ENCODE measurements at regions not wholly inside any gene's neighbourhood (a gene's known extent, or its start where the extent isn't known, plus 50 kb on each side); places are given as distances from the start of the nearest gene placed in this dataset.

- TF ChIP-seq CTCF (conservative IDR thresholded peaks at IDR 0.05; ENCODE audit: low read length): no peak
- TF ChIP-seq EZH2phosphoT487 (IDR thresholded peaks at IDR 0.05; ENCODE audit: borderline replicate concordance, low read depth, low read length): no peak
- Histone ChIP-seq H3K9me2 (ENCODE audit: insufficient read depth, low read length) (no peaks in the 10 kb centered on the region), H2AFZ (ENCODE audit: low read length) (no peak overlapping the region), H3K9me3 (ENCODE audit: low read length) (no peaks in the 10 kb centered on the region), H3K27ac (ENCODE audit: low read depth, low read length, poor library complexity, severe bottlenecking) (no peak overlapping the region), H3K4me1 (ENCODE audit: insufficient read depth, low read length, poor library complexity, severe bottlenecking) (no peaks in the 10 kb centered on the region), H3K4me2 (ENCODE audit: low read length) (no peak overlapping the region), H3K36me3 (ENCODE audit: insufficient read depth, low read length) (no peaks in the 10 kb centered on the region), H4K20me1 (ENCODE audit: insufficient read depth, low read length) (no peaks in the 10 kb centered on the region), H3K4me3 (ENCODE audit: low read depth, low read length, poor library complexity, severe bottlenecking) (no peak overlapping the region), H3K79me2 (ENCODE audit: insufficient read depth, low read depth, low read length) (no peaks in the 10 kb centered on the region)
- POLR2A ChIA-PET: no interaction called here
- no peak for DNase-seq (ENCODE audit: low spot score)
- BruUV-seq (replicated peaks): no TSS peak
- intact Hi-C loops (cut with micrococcal nuclease; ENCODE audit: unreplicated experiment): no loop called here
- CTCF ChIA-PET (ENCODE audit: unreplicated experiment): no interaction called here
Measured at GRCh38 chr10:78281627-78282026, 248.0 kb downstream of the RPS24 start.

- CTCF ChIA-PET (ENCODE audit: unreplicated experiment): no interaction called here
- POLR2A ChIA-PET: no interaction called here
- Histone ChIP-seq H4K20me1 (ENCODE audit: insufficient read depth, low read length) (no peaks in the 10 kb centered on the region), H3K4me3 (ENCODE audit: low read depth, low read length, poor library complexity, severe bottlenecking) (no peak overlapping the region), H3K27ac (ENCODE audit: low read depth, low read length, poor library complexity, severe bottlenecking) (no peak overlapping the region), H3K4me1 (ENCODE audit: insufficient read depth, low read length, poor library complexity, severe bottlenecking) (no peaks in the 10 kb centered on the region), H3K79me2 (ENCODE audit: insufficient read depth, low read depth, low read length) (no peaks in the 10 kb centered on the region), H2AFZ (ENCODE audit: low read length) (no peak overlapping the region), H3K9me2 (ENCODE audit: insufficient read depth, low read length) (no peaks in the 10 kb centered on the region), H3K9me3 (ENCODE audit: low read length) (no peaks in the 10 kb centered on the region), H3K4me2 (ENCODE audit: low read length) (no peak overlapping the region), H3K36me3 (ENCODE audit: insufficient read depth, low read length) (no peaks in the 10 kb centered on the region)
- no peak for TF ChIP-seq EZH2phosphoT487 (IDR thresholded peaks at IDR 0.05; ENCODE audit: borderline replicate concordance, low read depth, low read length)
- TF ChIP-seq CTCF (conservative IDR thresholded peaks at IDR 0.05; ENCODE audit: low read length): no peak
- BruUV-seq (replicated peaks): no TSS peak
- DNase-seq (ENCODE audit: low spot score): no peak
- intact Hi-C loops (cut with micrococcal nuclease; ENCODE audit: unreplicated experiment): no loop called here
Measured at GRCh38 chr10:78283069-78283682, 249.5 kb downstream of the RPS24 start.

GRCh38 chr10:78284381-78284780 lies 250.7 kb downstream of the RPS24 start:
- ChIA-PET CTCF (ENCODE audit: unreplicated experiment) (no interaction called here), POLR2A (no interaction called here)
- DNase-seq (ENCODE audit: low spot score): no peak
- H3K9me2 ChIP-seq (ENCODE audit: insufficient read depth, low read length): no peaks in the 10 kb centered on the region
- no peak overlapping the region for H3K4me2 ChIP-seq (ENCODE audit: low read length)
- H4K20me1 ChIP-seq (ENCODE audit: insufficient read depth, low read length): no peaks in the 10 kb centered on the region
- no peak overlapping the region for H2AFZ ChIP-seq (ENCODE audit: low read length)
- no peaks in the 10 kb centered on the region for H3K9me3 ChIP-seq (ENCODE audit: low read length)
- no peaks in the 10 kb centered on the region for H3K4me1 ChIP-seq (ENCODE audit: insufficient read depth, low read length, poor library complexity, severe bottlenecking)
- H3K36me3 ChIP-seq (ENCODE audit: insufficient read depth, low read length): no peaks in the 10 kb centered on the region
- H3K27ac ChIP-seq (ENCODE audit: low read depth, low read length, poor library complexity, severe bottlenecking): no peak overlapping the region
- intact Hi-C loops (cut with micrococcal nuclease; ENCODE audit: unreplicated experiment): no loop called here
- no peak for TF ChIP-seq CTCF (conservative IDR thresholded peaks at IDR 0.05; ENCODE audit: low read length)
- TF ChIP-seq EZH2phosphoT487 (IDR thresholded peaks at IDR 0.05; ENCODE audit: borderline replicate concordance, low read depth, low read length): no peak
- no peak overlapping the region for H3K4me3 ChIP-seq (ENCODE audit: low read depth, low read length, poor library complexity, severe bottlenecking)
- BruUV-seq (replicated peaks): no TSS peak
- no peaks in the 10 kb centered on the region for H3K79me2 ChIP-seq (ENCODE audit: insufficient read depth, low read depth, low read length)

Data from OCI-LY7 (cell line).